Suppressor macrophage treated with lipopolysaccharide for 4 hours (primary cell): ENCODE measurements at regions not wholly inside any gene's neighbourhood (a gene's known extent, or its start where the extent isn't known, plus 50 kb on each side); places are given as distances from the start of the nearest gene placed in this dataset.
"Not testable (repeated sequence)": the region's sequence is repeated elsewhere in the genome, so short reads cannot be mapped to it uniquely, and the experiment has no call there.

Experiments
- DNase-seq: peaks from one replicate; pipeline ENCODE4 v3.0.0-alpha.2; 2020

GRCh38 chr4:178192611-178193010 is 750.4 kb upstream of the AGA start:
- DNase-seq, result no peak

- DNase-seq, result no peak
Observed at GRCh38 chr4:178196751-178197374, 754.6 kb upstream of the AGA start.

- no peak for DNase-seq
Observed at GRCh38 chr4:178198691-178199090, 756.5 kb upstream of the AGA start.

GRCh38 chr4:178202422-178202821 is 760.2 kb upstream of the AGA start:
- DNase-seq, result no peak

- no peak for DNase-seq
Observed at GRCh38 chr4:178205826-178206225, 763.6 kb upstream of the AGA start.

GRCh38 chr4:178215309-178215708 is 773.1 kb upstream of the AGA start:
- no peak for DNase-seq

- DNase-seq, result no peak
Observed at GRCh38 chr4:178215763-178216162, 773.5 kb upstream of the AGA start.

GRCh38 chr4:178226421-178226820 is 784.2 kb upstream of the AGA start:
- DNase-seq, result not testable (repeated sequence)

GRCh38 chr4:178233906-178234305 is 791.7 kb upstream of the AGA start:
- DNase-seq, result no peak

GRCh38 chr4:178240891-178241290 is 798.7 kb upstream of the AGA start:
- DNase-seq, result no peak

GRCh38 chr4:178241601-178242118 is 799.4 kb upstream of the AGA start:
- no peak for DNase-seq

- no peak for DNase-seq
Observed at GRCh38 chr4:178242655-178243054, 800.4 kb upstream of the AGA start.

- DNase-seq, result no peak
Observed at GRCh38 chr4:178244785-178245184, 802.5 kb upstream of the AGA start.

- DNase-seq, result no peak
Observed at GRCh38 chr4:178255172-178255571, 812.9 kb upstream of the AGA start.

GRCh38 chr4:178258603-178259002 is 816.4 kb upstream of the AGA start:
- DNase-seq, result no peak

- DNase-seq, result no peak
Observed at GRCh38 chr4:178259566-178259965, 817.3 kb upstream of the AGA start.

GRCh38 chr4:178264001-178264400 is 821.8 kb upstream of the AGA start:
- DNase-seq, result no peak

- DNase-seq, result no peak
Observed at GRCh38 chr4:178271386-178271785, 829.1 kb upstream of the AGA start.

- DNase-seq, result no peak
Observed at GRCh38 chr4:178273168-178273567, 830.9 kb upstream of the AGA start.

GRCh38 chr4:178275671-178276360 is 833.6 kb upstream of the AGA start:
- no peak for DNase-seq

GRCh38 chr4:178280362-178280761 is 838.1 kb upstream of the AGA start:
- DNase-seq, result no peak

GRCh38 chr4:178288462-178288861 is 846.2 kb upstream of the AGA start:
- no peak for DNase-seq

GRCh38 chr4:178293601-178294000 is 851.4 kb upstream of the AGA start:
- no peak for DNase-seq

GRCh38 chr4:178296669-178297068 is 854.4 kb upstream of the AGA start:
- no peak for DNase-seq

- DNase-seq, result no peak
Observed at GRCh38 chr4:178306565-178306964, 864.3 kb upstream of the AGA start.
